ENCODE measurements at regions not wholly inside any gene's neighbourhood (a gene's known extent, or its start where the extent isn't known, plus 50 kb on each side); places are given as distances from the start of the nearest gene placed in this dataset.

GRCh38 chr17:5947701-5948180 is 122.4 kb upstream of the WSCD1 start:
- Histone ChIP-seq H3K36me3 (replicated peaks) (no peaks in the 10 kb centered on the region), H3K27me3 (replicated peaks) (no peaks in the 10 kb centered on the region), H3K4me3 (ENCODE audit: low read depth, low read length) (no peak overlapping the region), H3K27ac (no peak overlapping the region)
- in situ Hi-C loops (cut with HindIII; ENCODE audit: low pct_ligation_motif_present, low sequenced_read_pairs) = no loop called here
- no peak for DNase-seq
- TF ChIP-seq CTCF (IDR thresholded peaks at IDR 0.05; ENCODE audit: low read depth, low read length, missing control alignments) = no peak

DNA sequence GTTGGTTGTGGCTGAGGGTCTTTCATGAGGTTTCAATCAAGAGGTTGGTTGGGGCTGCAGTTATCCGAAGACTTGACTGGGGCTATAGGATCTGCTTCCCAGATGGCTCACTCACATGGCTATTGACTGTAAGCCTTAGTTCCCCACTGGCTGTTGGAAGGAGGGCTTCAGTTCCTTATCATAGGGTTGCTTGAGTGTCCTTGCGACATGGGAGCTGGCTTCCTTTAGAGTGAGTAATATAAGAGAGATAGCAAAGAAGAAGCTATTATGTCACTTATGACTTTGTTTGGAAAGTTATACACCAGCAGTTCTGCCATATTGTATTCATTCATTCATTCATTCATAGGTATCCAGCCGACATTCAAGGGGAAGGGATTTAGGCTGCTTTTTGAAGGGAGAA is 121.4 kb upstream of the WSCD1 start:
- no peak for DNase-seq
- in situ Hi-C loops (cut with HindIII; ENCODE audit: low pct_ligation_motif_present, low sequenced_read_pairs) = no loop called here
- no peak for TF ChIP-seq CTCF (IDR thresholded peaks at IDR 0.05; ENCODE audit: low read depth, low read length, missing control alignments)
- Histone ChIP-seq H3K27me3 (replicated peaks) (no peaks in the 10 kb centered on the region), H3K4me3 (ENCODE audit: low read depth, low read length) (no peak overlapping the region), H3K27ac (no peak overlapping the region), H3K36me3 (replicated peaks) (no peaks in the 10 kb centered on the region)

DNA sequence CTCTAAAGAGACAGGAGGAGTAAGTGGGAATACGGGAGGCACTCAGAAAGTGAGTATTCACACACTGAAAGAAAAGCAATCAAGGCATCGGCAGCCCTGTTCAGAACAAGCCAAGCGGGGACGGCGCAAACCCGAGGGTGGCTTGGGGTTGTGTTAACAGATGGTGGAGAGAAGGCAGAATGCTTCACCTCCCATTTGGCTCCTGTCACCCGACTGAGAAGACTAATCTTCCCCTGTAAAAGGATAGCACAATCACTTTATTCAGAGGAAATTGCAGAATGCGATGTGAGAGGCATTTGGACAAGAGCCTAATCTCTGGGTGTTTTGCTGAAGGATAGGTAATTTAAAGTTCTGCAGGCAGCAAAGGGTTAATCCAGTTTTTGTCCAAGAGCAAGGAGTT is 119.3 kb upstream of the WSCD1 start:
- no peaks in the 10 kb centered on the region for H3K36me3 ChIP-seq (replicated peaks)

DNA sequence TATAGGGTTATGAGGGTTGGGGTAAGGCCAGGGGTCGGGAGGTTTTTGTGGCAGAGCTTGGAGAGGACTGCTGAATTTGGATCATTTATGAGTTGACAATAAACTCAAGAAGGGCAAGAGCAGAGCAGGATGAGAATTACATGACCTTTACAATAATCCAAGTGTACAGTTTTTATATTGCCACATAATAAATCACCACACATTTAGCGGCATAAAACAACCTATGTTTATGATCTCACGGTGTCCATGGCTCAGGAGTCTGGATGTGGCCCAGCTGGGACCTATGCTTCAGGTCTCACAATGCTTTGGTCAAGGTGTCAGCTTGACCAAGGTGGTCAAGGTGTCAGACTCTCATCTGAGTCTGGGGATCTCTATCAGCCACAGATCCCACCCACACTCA is 118.3 kb upstream of the WSCD1 start:
- no peak for DNase-seq
- H3K27ac ChIP-seq = no peak overlapping the region
- no peak for TF ChIP-seq CTCF (IDR thresholded peaks at IDR 0.05; ENCODE audit: low read depth, low read length, missing control alignments)
- in situ Hi-C loops (cut with HindIII; ENCODE audit: low pct_ligation_motif_present, low sequenced_read_pairs) = no loop called here
- H3K27me3 ChIP-seq (replicated peaks) = no peaks in the 10 kb centered on the region
- H3K4me3 ChIP-seq (ENCODE audit: low read depth, low read length) = no peak overlapping the region
- H3K36me3 ChIP-seq (replicated peaks) = no peaks in the 10 kb centered on the region

More for the DNA sequence above, 119.3 kb upstream of the WSCD1 start:
- H3K27me3 ChIP-seq (replicated peaks) = no peaks in the 10 kb centered on the region
- no peak for DNase-seq
- no peak overlapping the region for H3K4me3 ChIP-seq (ENCODE audit: low read depth, low read length)
- TF ChIP-seq CTCF (IDR thresholded peaks at IDR 0.05; ENCODE audit: low read depth, low read length, missing control alignments) = no peak
- in situ Hi-C loops (cut with HindIII; ENCODE audit: low pct_ligation_motif_present, low sequenced_read_pairs) = no loop called here
- H3K27ac ChIP-seq = no peak overlapping the region

GRCh38 chr17:5952518-5952917 is 117.7 kb upstream of the WSCD1 start:
- Histone ChIP-seq H3K4me3 (ENCODE audit: low read depth, low read length) (no peak overlapping the region), H3K27ac (no peak overlapping the region), H3K36me3 (replicated peaks) (no peaks in the 10 kb centered on the region), H3K27me3 (replicated peaks) (no peaks in the 10 kb centered on the region)
- DNase-seq = no peak
- TF ChIP-seq CTCF (IDR thresholded peaks at IDR 0.05; ENCODE audit: low read depth, low read length, missing control alignments) = no peak
- in situ Hi-C loops (cut with HindIII; ENCODE audit: low pct_ligation_motif_present, low sequenced_read_pairs) = no loop called here

DNA sequence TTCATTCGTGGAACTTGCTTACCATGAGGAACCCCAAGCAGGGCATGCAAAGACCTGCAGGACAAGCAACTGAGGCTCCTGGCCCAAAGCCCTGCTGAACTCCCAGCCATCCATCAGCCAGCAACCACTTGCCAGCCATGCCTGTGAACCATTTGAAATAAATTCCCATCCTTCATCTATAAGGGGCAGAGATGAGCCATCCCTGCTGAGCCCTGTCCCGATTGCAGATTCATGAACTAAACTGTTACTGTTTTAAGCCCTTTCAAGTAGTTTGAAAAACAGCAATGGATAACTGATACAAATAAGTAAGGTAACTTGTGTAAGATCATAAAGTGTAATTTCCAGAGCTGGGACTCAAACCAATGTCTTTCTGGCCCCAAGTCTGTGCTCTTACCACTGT is 114.4 kb upstream of the WSCD1 start:
- in situ Hi-C loops (cut with HindIII; ENCODE audit: low pct_ligation_motif_present, low sequenced_read_pairs) = no loop called here
- no peak for DNase-seq
- Histone ChIP-seq H3K27ac (no peak overlapping the region), H3K27me3 (replicated peaks) (no peaks in the 10 kb centered on the region), H3K36me3 (replicated peaks) (no peaks in the 10 kb centered on the region), H3K4me3 (ENCODE audit: low read depth, low read length) (no peak overlapping the region)
- no peak for TF ChIP-seq CTCF (IDR thresholded peaks at IDR 0.05; ENCODE audit: low read depth, low read length, missing control alignments)
